ENCODE measurements at regions not wholly inside any gene's neighbourhood (a gene's known extent, or its start where the extent isn't known, plus 50 kb on each side); places are given as distances from the start of the nearest gene placed in this dataset.

- H3K36me3 ChIP-seq (ENCODE audit: control insufficient read depth in 3 of 3, insufficient read depth in 3 of 3, low read length in 3 of 3): no peaks in the 10 kb centered on the region
- no peak overlapping the region for H3K4me3 ChIP-seq (ENCODE audit: low read length in 3 of 3)
- no peak overlapping the region for H3K9ac ChIP-seq (ENCODE audit: low read depth in 1 of 3, low read length in 3 of 3)
- H3K4me1 ChIP-seq (ENCODE audit: control insufficient read depth in 3 of 3, insufficient read depth in 3 of 3, low read length in 3 of 3): peaks cover 2 to 14% (median 4%) of the 10 kb centered on the region in 3 donors
- no peak overlapping the region for H3K27ac ChIP-seq (ENCODE audit: low read depth, low read length)
- H3K27me3 ChIP-seq (ENCODE audit: control insufficient read depth in 3 of 3, insufficient read depth in 3 of 3, low read length in 3 of 3): no peaks in the 10 kb centered on the region
- H3K9me3 ChIP-seq (ENCODE audit: control insufficient read depth in 3 of 3, low read length in 3 of 3): no peaks in the 10 kb centered on the region
Observed at GRCh38 chr3:46092702-46093080, 65.4 kb upstream of the XCR1 start.

GRCh38 chr3:46091741-46092701 is 64.7 kb upstream of the XCR1 start:
- H3K27ac ChIP-seq (ENCODE audit: low read depth, low read length): peak overlapping the region; percentile 21

GRCh38 chr3:46091046-46091445 is 63.8 kb upstream of the XCR1 start:
- Histone ChIP-seq H3K4me1 (ENCODE audit: control insufficient read depth in 3 of 3, insufficient read depth in 3 of 3, low read length in 3 of 3) (peaks cover 0 to 14% (median 2%) of the 10 kb centered on the region in 3 donors), H3K27ac (ENCODE audit: low read depth, low read length) (peak overlapping the region; percentile 21), H3K27me3 (ENCODE audit: control insufficient read depth in 3 of 3, insufficient read depth in 3 of 3, low read length in 3 of 3) (no peaks in the 10 kb centered on the region), H3K4me3 (ENCODE audit: low read length in 3 of 3) (no peak overlapping the region), H3K9ac (ENCODE audit: low read depth in 1 of 3, low read length in 3 of 3) (no peak overlapping the region), H3K36me3 (ENCODE audit: control insufficient read depth in 3 of 3, insufficient read depth in 3 of 3, low read length in 3 of 3) (no peaks in the 10 kb centered on the region), H3K9me3 (ENCODE audit: control insufficient read depth in 3 of 3, low read length in 3 of 3) (no peaks in the 10 kb centered on the region)

More at GRCh38 chr3:46091741-46092701, 64.7 kb upstream of the XCR1 start:
- Histone ChIP-seq H3K9me3 (ENCODE audit: control insufficient read depth in 3 of 3, low read length in 3 of 3) (no peaks in the 10 kb centered on the region), H3K27me3 (ENCODE audit: control insufficient read depth in 3 of 3, insufficient read depth in 3 of 3, low read length in 3 of 3) (no peaks in the 10 kb centered on the region), H3K9ac (ENCODE audit: low read depth in 1 of 3, low read length in 3 of 3) (no peak overlapping the region), H3K36me3 (ENCODE audit: control insufficient read depth in 3 of 3, insufficient read depth in 3 of 3, low read length in 3 of 3) (no peaks in the 10 kb centered on the region), H3K4me3 (ENCODE audit: low read length in 3 of 3) (no peak overlapping the region), H3K4me1 (ENCODE audit: control insufficient read depth in 3 of 3, insufficient read depth in 3 of 3, low read length in 3 of 3) (peaks cover 0 to 14% (median 2%) of the 10 kb centered on the region in 3 donors)

- Histone ChIP-seq H3K27me3 (ENCODE audit: control insufficient read depth in 3 of 3, insufficient read depth in 3 of 3, low read length in 3 of 3) (no peaks in the 10 kb centered on the region), H3K4me1 (ENCODE audit: control insufficient read depth in 3 of 3, insufficient read depth in 3 of 3, low read length in 3 of 3) (peaks cover 0 to 19% (median 2%) of the 10 kb centered on the region in 3 donors), H3K36me3 (ENCODE audit: control insufficient read depth in 3 of 3, insufficient read depth in 3 of 3, low read length in 3 of 3) (no peaks in the 10 kb centered on the region), H3K27ac (ENCODE audit: low read depth, low read length) (peak overlapping the region; percentile 21), H3K9ac (ENCODE audit: low read depth in 1 of 3, low read length in 3 of 3) (no peak overlapping the region), H3K9me3 (ENCODE audit: control insufficient read depth in 3 of 3, low read length in 3 of 3) (no peaks in the 10 kb centered on the region), H3K4me3 (ENCODE audit: low read length in 3 of 3) (no peak overlapping the region)
Observed at GRCh38 chr3:46090161-46090591, 62.9 kb upstream of the XCR1 start.

GRCh38 chr3:46089237-46090011 is 62.1 kb upstream of the XCR1 start:
- H3K27ac ChIP-seq (ENCODE audit: low read depth, low read length): peak overlapping the region; percentile 32

GRCh38 chr3:46087871-46088270 is 60.6 kb upstream of the XCR1 start:
- Histone ChIP-seq H3K9me3 (ENCODE audit: control insufficient read depth in 3 of 3, low read length in 3 of 3) (no peaks in the 10 kb centered on the region), H3K4me1 (ENCODE audit: control insufficient read depth in 3 of 3, insufficient read depth in 3 of 3, low read length in 3 of 3) (peaks cover 0 to 23% (median 6%) of the 10 kb centered on the region in 3 donors), H3K27ac (ENCODE audit: low read depth, low read length) (no peak overlapping the region), H3K4me3 (ENCODE audit: low read length in 3 of 3) (no peak overlapping the region), H3K36me3 (ENCODE audit: control insufficient read depth in 3 of 3, insufficient read depth in 3 of 3, low read length in 3 of 3) (no peaks in the 10 kb centered on the region), H3K27me3 (ENCODE audit: control insufficient read depth in 3 of 3, insufficient read depth in 3 of 3, low read length in 3 of 3) (no peaks in the 10 kb centered on the region), H3K9ac (ENCODE audit: low read depth in 1 of 3, low read length in 3 of 3) (no peak overlapping the region)

More at GRCh38 chr3:46089237-46090011, 62.1 kb upstream of the XCR1 start:
- Histone ChIP-seq H3K27me3 (ENCODE audit: control insufficient read depth in 3 of 3, insufficient read depth in 3 of 3, low read length in 3 of 3) (no peaks in the 10 kb centered on the region), H3K4me3 (ENCODE audit: low read length in 3 of 3) (no peak overlapping the region), H3K36me3 (ENCODE audit: control insufficient read depth in 3 of 3, insufficient read depth in 3 of 3, low read length in 3 of 3) (no peaks in the 10 kb centered on the region), H3K9ac (ENCODE audit: low read depth in 1 of 3, low read length in 3 of 3) (no peak overlapping the region), H3K9me3 (ENCODE audit: control insufficient read depth in 3 of 3, low read length in 3 of 3) (no peaks in the 10 kb centered on the region), H3K4me1 (ENCODE audit: control insufficient read depth in 3 of 3, insufficient read depth in 3 of 3, low read length in 3 of 3) (peaks cover 0 to 16% (median 2%) of the 10 kb centered on the region in 3 donors)

GRCh38 chr3:46086986-46087385 is 59.7 kb upstream of the XCR1 start:
- no peaks in the 10 kb centered on the region for H3K36me3 ChIP-seq (ENCODE audit: control insufficient read depth in 3 of 3, insufficient read depth in 3 of 3, low read length in 3 of 3)
- H3K4me1 ChIP-seq (ENCODE audit: control insufficient read depth in 3 of 3, insufficient read depth in 3 of 3, low read length in 3 of 3): peaks cover 0 to 27% (median 6%) of the 10 kb centered on the region in 3 donors
- no peaks in the 10 kb centered on the region for H3K27me3 ChIP-seq (ENCODE audit: control insufficient read depth in 3 of 3, insufficient read depth in 3 of 3, low read length in 3 of 3)
- no peak overlapping the region for H3K27ac ChIP-seq (ENCODE audit: low read depth, low read length)
- H3K9ac ChIP-seq (ENCODE audit: low read depth in 1 of 3, low read length in 3 of 3): no peak overlapping the region
- H3K4me3 ChIP-seq (ENCODE audit: low read length in 3 of 3): no peak overlapping the region
- H3K9me3 ChIP-seq (ENCODE audit: control insufficient read depth in 3 of 3, low read length in 3 of 3): no peaks in the 10 kb centered on the region

- no peak overlapping the region for H3K27ac ChIP-seq (ENCODE audit: low read depth, low read length)
- no peaks in the 10 kb centered on the region for H3K9me3 ChIP-seq (ENCODE audit: control insufficient read depth in 3 of 3, low read length in 3 of 3)
- H3K9ac ChIP-seq (ENCODE audit: low read depth in 1 of 3, low read length in 3 of 3): no peak overlapping the region
- H3K27me3 ChIP-seq (ENCODE audit: control insufficient read depth in 3 of 3, insufficient read depth in 3 of 3, low read length in 3 of 3): no peaks in the 10 kb centered on the region
- H3K4me3 ChIP-seq (ENCODE audit: low read length in 3 of 3): no peak overlapping the region
- peaks cover 0 to 29% (median 9%) of the 10 kb centered on the region in 3 donors for H3K4me1 ChIP-seq (ENCODE audit: control insufficient read depth in 3 of 3, insufficient read depth in 3 of 3, low read length in 3 of 3)
- H3K36me3 ChIP-seq (ENCODE audit: control insufficient read depth in 3 of 3, insufficient read depth in 3 of 3, low read length in 3 of 3): no peaks in the 10 kb centered on the region
Observed at GRCh38 chr3:46086083-46086437, 58.8 kb upstream of the XCR1 start.

- peaks cover 0 to 34% (median 10%) of the 10 kb centered on the region in 3 donors for H3K4me1 ChIP-seq (ENCODE audit: control insufficient read depth in 3 of 3, insufficient read depth in 3 of 3, low read length in 3 of 3)
- H3K27ac ChIP-seq (ENCODE audit: low read depth, low read length): no peak overlapping the region
- no peaks in the 10 kb centered on the region for H3K27me3 ChIP-seq (ENCODE audit: control insufficient read depth in 3 of 3, insufficient read depth in 3 of 3, low read length in 3 of 3)
- H3K9me3 ChIP-seq (ENCODE audit: control insufficient read depth in 3 of 3, low read length in 3 of 3): no peaks in the 10 kb centered on the region
- no peaks in the 10 kb centered on the region for H3K36me3 ChIP-seq (ENCODE audit: control insufficient read depth in 3 of 3, insufficient read depth in 3 of 3, low read length in 3 of 3)
- H3K9ac ChIP-seq (ENCODE audit: low read depth in 1 of 3, low read length in 3 of 3): peak overlapping the region in 1 of 3 donors; percentile 27
- no peak overlapping the region for H3K4me3 ChIP-seq (ENCODE audit: low read length in 3 of 3)
Observed at GRCh38 chr3:46085421-46086082, 58.3 kb upstream of the XCR1 start.
